NAMALWA (cell line): ENCODE measurements at regions not wholly inside any gene's neighbourhood (a gene's known extent, or its start where the extent isn't known, plus 50 kb on each side); places are given as distances from the start of the nearest gene placed in this dataset.
"Not testable (repeated sequence)": the region's sequence is repeated elsewhere in the genome, so short reads cannot be mapped to it uniquely, and the experiment has no call there.

Experiments used
- DNase-seq: peaks from one replicate; pipeline ENCODE4 v3.0.0-alpha.2; 2015; ENCODE audit warnings: low spot score

- DNase-seq, result no peak
These were observed 144.3 kb downstream of the FCRL5 start for GRCh38 chr1:157407917-157408525.

GRCh38 chr1:157407367-157407766 lies 144.9 kb downstream of the FCRL5 start:
- DNase-seq, result no peak

DNA sequence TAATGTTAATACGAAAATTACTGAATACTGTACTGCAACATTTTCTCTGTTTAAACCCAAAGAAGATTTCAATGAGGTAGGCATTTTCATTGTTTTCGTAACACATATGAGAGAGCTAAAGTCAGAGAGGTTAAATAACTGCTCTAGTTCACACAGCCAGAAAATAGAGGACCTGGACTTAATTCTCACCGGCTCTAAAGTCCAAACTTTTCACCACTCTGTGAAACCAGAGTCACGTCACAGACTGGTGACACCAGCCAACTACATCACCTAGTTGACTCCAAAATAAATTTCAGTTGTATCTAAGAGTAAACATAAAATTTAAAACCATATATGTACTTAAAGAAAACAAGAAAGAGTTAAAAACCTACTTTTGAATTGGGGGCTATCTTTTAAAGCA lies 146.7 kb downstream of the FCRL5 start:
- no peak for DNase-seq

- DNase-seq, result no peak
These were observed 147.7 kb downstream of the FCRL5 start for GRCh38 chr1:157404614-157405013.

DNA sequence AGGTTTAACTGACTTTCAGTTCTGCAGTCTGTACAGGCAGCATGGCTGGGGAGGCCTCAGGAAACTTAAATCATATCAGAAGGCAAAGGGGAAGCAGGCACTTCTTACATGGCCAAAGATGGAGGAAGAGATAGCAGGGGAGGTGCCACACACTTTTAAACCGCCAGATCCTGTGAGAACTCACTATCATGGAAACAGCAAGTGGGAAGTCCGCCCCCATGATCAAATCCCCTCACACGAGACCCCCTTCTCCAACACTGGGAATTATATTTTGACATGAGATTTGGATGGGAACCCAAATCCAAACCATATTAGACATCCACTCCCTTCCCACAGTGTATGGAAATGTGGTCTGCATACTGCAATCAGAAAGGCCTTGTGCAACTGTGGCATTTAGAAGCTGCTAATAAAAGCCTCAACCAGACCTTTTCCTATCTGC lies 148.2 kb downstream of the FCRL5 start:
- no peak for DNase-seq

DNA sequence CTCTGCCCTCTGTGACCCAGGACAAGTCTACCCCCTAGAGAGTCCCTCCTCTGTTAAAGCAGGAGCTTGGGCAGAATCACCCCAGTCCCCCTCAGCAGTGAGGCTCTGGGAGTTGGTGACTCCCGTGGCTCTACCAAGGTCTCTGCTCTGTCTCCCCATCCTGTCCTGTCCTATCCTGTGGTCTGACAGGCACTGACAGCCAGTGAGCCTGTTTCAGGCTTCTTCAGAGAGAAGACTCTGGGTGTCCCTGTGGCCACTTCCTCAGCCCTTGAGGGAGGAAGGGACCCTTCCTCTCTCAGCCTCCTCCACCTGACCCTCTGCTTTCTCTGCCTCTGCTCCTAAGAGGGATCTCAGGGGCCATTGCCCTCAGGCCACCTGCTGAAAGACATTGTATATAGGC lies 148.7 kb downstream of the FCRL5 start:
- DNase-seq, result no peak

DNA sequence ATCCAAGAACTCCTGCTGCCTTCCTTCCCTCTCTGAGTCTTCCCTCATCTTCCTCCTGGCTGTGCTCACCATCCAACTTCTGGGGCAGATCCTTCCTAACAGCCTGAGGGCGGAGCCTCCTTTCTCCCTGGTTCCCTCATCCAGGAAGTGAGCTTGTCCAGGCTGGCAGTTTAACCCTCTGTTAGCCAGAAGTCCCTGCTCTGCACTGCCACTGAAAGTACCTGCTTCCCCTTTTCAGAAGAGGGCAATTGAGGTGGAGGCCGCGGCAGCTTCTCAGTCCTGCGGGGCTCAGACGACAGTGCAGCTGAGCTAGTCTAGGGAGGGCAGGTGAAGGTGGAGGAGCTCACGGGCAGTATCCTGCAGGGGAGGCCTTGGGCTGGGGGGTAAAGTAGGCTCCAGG lies 149.1 kb downstream of the FCRL5 start:
- DNase-seq, result peak; percentile 46

GRCh38 chr1:157400766-157401165 lies 151.5 kb downstream of the FCRL5 start:
- DNase-seq, result no peak

DNA sequence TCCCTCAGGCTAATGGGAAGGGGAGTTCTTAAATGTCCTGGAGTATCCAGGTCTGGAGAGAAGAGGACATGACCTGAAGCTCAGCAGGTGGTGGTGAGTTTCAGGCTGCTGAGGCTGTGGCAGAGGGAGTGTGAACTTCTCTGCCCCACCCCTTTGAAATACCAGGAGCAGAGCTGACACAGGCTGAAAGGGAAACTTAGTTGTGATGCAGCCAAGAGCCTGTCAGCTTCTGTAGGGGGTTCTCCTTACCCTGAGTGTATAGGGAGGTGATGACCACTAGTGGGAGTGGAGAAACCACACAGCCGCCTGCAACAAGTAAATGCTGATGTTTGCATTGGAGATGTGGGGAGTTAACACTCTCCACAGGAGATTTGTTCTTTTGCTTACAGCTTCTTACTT lies 152.3 kb downstream of the FCRL5 start:
- DNase-seq, result peak; percentile 20

- no peak for DNase-seq
These were observed 152.9 kb downstream of the FCRL5 start for GRCh38 chr1:157399343-157399983.

- no peak for DNase-seq
These were observed 161.7 kb downstream of the FCRL5 start for GRCh38 chr1:157390651-157391050.

GRCh38 chr1:157388057-157388456 lies 164.3 kb downstream of the FCRL5 start:
- DNase-seq, result no peak

- no peak for DNase-seq
These were observed 168.1 kb downstream of the FCRL5 start for GRCh38 chr1:157384258-157384657.

DNA sequence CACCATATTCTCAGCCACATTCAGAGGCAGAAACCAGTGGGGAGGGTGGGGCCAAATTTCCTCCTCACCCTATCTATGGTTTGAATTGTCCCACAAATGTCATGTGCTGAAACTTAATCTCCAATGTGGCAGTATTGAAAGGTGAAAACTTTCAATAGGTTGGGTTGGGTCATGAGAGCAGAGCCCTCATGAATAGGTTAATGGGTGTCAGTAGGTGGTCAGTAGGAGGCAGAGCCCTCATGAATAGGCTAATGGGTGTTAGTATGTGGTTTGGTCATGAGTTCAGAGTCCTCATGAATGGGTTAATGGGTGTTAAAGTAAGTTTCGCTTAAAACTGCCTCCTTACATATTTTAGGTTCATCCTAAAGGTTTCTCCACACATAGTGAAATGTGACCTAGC lies 170.0 kb downstream of the FCRL5 start:
- no peak for DNase-seq

DNA sequence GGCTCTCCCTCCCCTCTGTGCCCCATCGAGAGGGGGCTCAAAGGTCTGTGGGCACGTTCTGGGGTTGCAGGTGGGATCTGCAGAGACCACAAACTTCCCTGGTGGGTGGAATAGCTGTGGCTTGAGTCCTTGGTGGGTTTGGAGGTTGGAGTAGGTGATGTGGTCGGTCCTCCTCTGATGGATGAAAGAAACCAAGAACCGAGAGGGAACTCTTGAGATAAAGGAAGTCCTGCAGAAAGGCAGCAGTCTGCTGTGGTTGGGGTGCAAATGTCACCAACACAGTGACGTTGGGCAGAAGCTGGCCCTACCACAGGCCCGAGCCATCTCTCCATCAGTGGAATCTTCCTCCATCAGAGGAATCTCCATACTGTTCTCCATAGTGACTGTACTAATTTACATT lies 171.8 kb downstream of the FCRL5 start:
- DNase-seq, result no peak

- DNase-seq, result peak; percentile 67
These were observed 175.0 kb downstream of the FCRL5 start for GRCh38 chr1:157377280-157377713.

- no peak for DNase-seq
These were observed 175.6 kb downstream of the FCRL5 start for GRCh38 chr1:157376681-157377080.

DNA sequence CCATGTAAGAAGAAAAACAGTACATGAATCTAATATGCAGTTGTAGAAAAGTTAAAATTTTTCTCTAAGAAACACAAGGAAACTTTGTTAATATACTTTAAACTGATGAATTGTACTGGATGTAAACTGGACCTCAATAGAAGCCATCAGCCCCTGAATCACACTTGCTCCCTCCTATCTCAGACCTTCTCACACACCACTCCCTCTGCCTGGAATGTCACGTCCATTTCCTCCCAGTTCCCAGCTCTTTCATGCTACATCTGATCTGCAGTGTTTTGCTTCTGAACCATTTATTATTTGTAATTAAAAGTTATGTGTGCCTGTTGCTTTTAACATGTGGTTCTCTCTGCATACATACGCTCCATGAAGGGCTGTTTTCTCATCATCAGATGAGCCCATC lies 180.0 kb downstream of the FCRL5 start:
- DNase-seq, result not testable (repeated sequence)

GRCh38 chr1:157371826-157372225 lies 180.5 kb downstream of the FCRL5 start:
- no peak for DNase-seq

DNA sequence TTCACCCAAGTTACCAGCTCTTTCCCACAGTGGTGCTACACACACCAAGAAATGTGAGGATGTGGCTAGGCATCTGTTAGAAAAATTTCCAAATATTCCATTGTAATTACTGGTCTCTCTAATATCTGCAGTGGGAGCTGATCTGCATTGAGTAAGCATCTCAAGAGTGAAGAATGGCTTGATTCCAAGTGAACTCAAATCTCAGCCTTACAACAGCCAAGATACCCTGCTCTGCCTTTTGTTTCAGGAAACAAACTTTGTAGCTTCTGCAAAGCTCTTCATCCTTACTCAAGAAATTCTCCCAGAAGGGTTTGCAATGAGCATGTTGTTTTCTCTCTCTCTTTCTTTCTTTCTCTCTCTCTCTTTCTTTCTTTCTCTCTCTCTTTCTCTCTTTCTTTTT lies 181.1 kb downstream of the FCRL5 start:
- DNase-seq, result no peak

GRCh38 chr1:157370698-157371097 lies 181.6 kb downstream of the FCRL5 start:
- DNase-seq, result no peak

- peak; percentile 89 for DNase-seq
These were observed 182.3 kb downstream of the FCRL5 start for GRCh38 chr1:157369808-157370521.

DNA sequence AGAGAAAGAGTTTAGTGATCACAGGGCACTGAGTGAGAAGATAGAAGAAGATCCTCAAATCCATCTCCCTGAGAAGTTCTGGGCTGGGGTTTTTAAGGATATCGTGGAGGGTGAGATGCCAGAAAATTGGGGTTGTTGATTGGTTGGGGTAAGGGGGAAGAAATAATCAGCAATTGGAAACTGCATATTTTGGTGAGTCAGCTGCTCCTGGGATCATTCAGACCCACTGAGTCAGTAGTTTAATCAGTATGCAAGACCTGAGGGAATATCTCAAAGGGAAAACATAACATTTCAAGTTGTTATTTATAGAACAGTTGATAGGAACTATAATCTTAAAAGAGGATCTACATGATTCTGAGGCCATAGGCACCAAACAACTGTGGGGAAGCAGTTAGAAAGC lies 183.4 kb downstream of the FCRL5 start:
- not testable (repeated sequence) for DNase-seq
